Tibial nerve (tissue), 4 donors: ENCODE measurements at regions not wholly inside any gene's neighbourhood (a gene's known extent, or its start where the extent isn't known, plus 50 kb on each side); places are given as distances from the start of the nearest gene placed in this dataset.

Source experiments
- CTCF ChIP-seq, 5 experiments: fragments of 200-600 bp in 3 of 5; fragments of 450-650 bp in 2 of 5; sonication (generic) in 3 of 5; IDR thresholded peaks; one replicate each; pipeline ENCODE4 v1.5.1; 2016 to 2019; ENCODE audit warnings: antibody characterized with exemption in 5 of 5, mild to moderate bottlenecking in 3 of 5, moderate library complexity in 2 of 5
- EP300 ChIP-seq, 2 donors: sonication (generic); formaldehyde crosslinking; IDR thresholded peaks; one replicate each; pipeline ENCODE4 v1.6.1; 2017; ENCODE audit warnings: antibody characterized with exemption in 2 of 2, mild to moderate bottlenecking in 1 of 2

DNA sequence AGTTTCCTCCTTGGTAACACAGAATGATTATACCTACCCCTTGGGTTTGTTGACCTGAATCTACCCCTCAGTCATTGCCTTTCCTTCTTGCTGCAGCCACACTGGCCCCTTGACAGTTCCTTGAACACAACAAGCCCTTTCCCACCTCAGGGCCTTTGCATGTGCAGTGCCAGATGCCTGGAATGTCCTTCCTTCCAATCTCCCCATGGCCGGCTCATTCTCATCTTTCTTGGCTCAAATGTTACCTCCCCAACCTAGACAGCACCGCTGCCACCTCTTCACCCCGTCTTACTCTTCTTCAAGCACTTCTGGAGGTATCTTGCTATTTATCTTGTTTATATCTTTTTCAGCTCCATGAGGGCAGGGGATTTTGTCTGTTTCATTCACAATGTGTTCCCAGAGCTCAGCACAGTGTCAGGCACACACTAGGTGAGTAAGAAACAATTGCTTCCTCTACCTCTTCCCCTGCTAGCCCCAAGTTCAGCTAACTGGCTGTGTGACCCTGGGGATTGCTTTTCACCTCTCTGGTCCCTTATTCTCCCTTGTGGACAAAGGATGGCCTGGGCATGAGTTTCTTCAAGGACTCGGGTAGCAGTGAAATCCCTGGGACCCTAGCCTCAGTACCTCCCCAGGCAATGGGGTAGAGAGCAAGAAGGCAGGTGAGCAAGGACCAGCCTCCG is 121.5 kb downstream of the CEBPB start:
- TF ChIP-seq EP300 (IDR thresholded peaks at IDR 0.05) (no peak), CTCF (IDR thresholded peaks at IDR 0.05) (no peak)
